ENCODE measurements at regions not wholly inside any gene's neighbourhood (a gene's known extent, or its start where the extent isn't known, plus 50 kb on each side); places are given as distances from the start of the nearest gene placed in this dataset.

DNA sequence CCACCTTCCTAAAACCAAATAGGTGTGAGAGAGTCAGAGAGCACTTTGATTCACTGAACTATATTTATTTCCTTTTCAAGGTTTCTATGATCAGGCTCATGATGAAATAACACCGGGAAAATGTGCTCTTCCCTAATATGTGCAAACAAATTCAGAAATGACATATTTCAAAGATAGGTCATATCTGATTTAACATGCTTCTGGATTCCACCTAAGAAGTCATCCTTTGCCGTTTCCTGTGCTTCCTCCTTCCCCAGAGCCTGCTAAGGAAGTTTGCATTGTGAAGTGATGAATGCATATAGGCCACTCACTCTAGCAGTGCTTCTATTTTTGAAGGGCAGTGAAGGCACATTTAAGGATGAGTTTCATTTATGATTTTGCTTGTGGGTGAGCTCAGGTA lies 327.6 kb downstream of the TDRD15 start:
- ATAC-seq = no peak
- in situ Hi-C loops (cut with HindIII; ENCODE audit: low pct_unique_long_range_greater_than_20kb, low sequenced_read_pairs) (no loop called here), intact Hi-C loops (cut with micrococcal nuclease; ENCODE audit: unreplicated experiment) (no loop called here)
- TF ChIP-seq POLR2AphosphoS5 (IDR thresholded peaks at IDR 0.05; ENCODE audit: low read depth, low read length) = no peak
- TF ChIP-seq, protein P1, sequence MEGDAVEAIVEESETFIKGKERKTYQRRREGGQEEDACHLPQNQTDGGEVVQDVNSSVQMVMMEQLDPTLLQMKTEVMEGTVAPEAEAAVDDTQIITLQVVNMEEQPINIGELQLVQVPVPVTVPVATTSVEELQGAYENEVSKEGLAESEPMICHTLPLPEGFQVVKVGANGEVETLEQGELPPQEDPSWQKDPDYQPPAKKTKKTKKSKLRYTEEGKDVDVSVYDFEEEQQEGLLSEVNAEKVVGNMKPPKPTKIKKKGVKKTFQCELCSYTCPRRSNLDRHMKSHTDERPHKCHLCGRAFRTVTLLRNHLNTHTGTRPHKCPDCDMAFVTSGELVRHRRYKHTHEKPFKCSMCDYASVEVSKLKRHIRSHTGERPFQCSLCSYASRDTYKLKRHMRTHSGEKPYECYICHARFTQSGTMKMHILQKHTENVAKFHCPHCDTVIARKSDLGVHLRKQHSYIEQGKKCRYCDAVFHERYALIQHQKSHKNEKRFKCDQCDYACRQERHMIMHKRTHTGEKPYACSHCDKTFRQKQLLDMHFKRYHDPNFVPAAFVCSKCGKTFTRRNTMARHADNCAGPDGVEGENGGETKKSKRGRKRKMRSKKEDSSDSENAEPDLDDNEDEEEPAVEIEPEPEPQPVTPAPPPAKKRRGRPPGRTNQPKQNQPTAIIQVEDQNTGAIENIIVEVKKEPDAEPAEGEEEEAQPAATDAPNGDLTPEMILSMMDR (IDR thresholded peaks at IDR 0.05) = no peak
- no peak for TF ChIP-seq SIN3A (IDR thresholded peaks at IDR 0.05; ENCODE audit: borderline replicate concordance, insufficient read depth, low read depth, low read length)
- TF ChIP-seq TCF7L2 (IDR thresholded peaks at IDR 0.05; ENCODE audit: low read depth, low read length) = no peak
- TF ChIP-seq, protein P2, sequence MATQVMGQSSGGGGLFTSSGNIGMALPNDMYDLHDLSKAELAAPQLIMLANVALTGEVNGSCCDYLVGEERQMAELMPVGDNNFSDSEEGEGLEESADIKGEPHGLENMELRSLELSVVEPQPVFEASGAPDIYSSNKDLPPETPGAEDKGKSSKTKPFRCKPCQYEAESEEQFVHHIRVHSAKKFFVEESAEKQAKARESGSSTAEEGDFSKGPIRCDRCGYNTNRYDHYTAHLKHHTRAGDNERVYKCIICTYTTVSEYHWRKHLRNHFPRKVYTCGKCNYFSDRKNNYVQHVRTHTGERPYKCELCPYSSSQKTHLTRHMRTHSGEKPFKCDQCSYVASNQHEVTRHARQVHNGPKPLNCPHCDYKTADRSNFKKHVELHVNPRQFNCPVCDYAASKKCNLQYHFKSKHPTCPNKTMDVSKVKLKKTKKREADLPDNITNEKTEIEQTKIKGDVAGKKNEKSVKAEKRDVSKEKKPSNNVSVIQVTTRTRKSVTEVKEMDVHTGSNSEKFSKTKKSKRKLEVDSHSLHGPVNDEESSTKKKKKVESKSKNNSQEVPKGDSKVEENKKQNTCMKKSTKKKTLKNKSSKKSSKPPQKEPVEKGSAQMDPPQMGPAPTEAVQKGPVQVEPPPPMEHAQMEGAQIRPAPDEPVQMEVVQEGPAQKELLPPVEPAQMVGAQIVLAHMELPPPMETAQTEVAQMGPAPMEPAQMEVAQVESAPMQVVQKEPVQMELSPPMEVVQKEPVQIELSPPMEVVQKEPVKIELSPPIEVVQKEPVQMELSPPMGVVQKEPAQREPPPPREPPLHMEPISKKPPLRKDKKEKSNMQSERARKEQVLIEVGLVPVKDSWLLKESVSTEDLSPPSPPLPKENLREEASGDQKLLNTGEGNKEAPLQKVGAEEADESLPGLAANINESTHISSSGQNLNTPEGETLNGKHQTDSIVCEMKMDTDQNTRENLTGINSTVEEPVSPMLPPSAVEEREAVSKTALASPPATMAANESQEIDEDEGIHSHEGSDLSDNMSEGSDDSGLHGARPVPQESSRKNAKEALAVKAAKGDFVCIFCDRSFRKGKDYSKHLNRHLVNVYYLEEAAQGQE (IDR thresholded peaks at IDR 0.05; ENCODE audit: insufficient read depth in 1 of 2, low read depth in 2 of 2, low read length in 1 of 2) = no peak
- Histone ChIP-seq H3K27me3 (ENCODE audit: control insufficient read depth, insufficient read depth, low read length) (no peaks in the 10 kb centered on the region), H3K9me3 (ENCODE audit: control insufficient read depth, insufficient read depth, low read depth, low read length) (no peaks in the 10 kb centered on the region), H3K27ac (ENCODE audit: low read length) (no peak overlapping the region), H3K36me3 (ENCODE audit: control insufficient read depth, insufficient read depth, low read length) (no peaks in the 10 kb centered on the region), H3K4me1 (ENCODE audit: control insufficient read depth, insufficient read depth, low read length) (no peaks in the 10 kb centered on the region), H3K4me3 (ENCODE audit: low read depth in 2 of 2, low read length in 2 of 2) (no peak overlapping the region)
- no TSS peak for BruUV-seq (replicated peaks)
- POLR2A ChIA-PET = no interaction called here
- DNase-seq (ENCODE audit: low read depth, low spot score) = no peak
- CTCF ChIA-PET = no interaction called here

DNA sequence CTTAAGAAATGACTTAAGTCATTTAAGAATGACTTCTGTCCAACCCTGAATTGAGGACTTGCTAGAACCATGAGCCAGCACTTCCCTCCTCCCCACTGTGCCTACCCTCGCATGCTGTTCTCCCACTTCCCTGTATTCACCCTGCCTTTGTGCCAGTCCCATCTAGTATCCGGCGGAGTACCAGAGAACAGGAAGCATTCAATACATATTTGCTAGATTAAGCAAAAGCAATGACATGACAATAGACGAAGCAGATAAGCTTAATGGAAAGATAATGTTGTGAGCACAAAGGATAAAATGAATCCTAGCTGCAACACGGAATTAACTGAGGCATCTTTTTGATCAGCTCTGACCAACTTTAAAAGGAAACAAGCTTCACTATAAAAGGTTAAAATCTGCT lies 328.5 kb downstream of the TDRD15 start:
- ChIA-PET POLR2A (no interaction called here), CTCF (no interaction called here)
- H3K27me3 ChIP-seq (ENCODE audit: control insufficient read depth, insufficient read depth, low read length) = no peaks in the 10 kb centered on the region
- H3K4me3 ChIP-seq (ENCODE audit: low read depth in 2 of 2, low read length in 2 of 2) = no peak overlapping the region
- no TSS peak for BruUV-seq (replicated peaks)
- in situ Hi-C loops (cut with HindIII; ENCODE audit: low pct_unique_long_range_greater_than_20kb, low sequenced_read_pairs) = no loop called here
- no peaks in the 10 kb centered on the region for H3K9me3 ChIP-seq (ENCODE audit: control insufficient read depth, insufficient read depth, low read depth, low read length)
- H3K4me1 ChIP-seq (ENCODE audit: control insufficient read depth, insufficient read depth, low read length) = no peaks in the 10 kb centered on the region
- no peaks in the 10 kb centered on the region for H3K36me3 ChIP-seq (ENCODE audit: control insufficient read depth, insufficient read depth, low read length)
- DNase-seq (ENCODE audit: low read depth, low spot score) (no peak), ATAC-seq (no peak)
- intact Hi-C loops (cut with micrococcal nuclease; ENCODE audit: unreplicated experiment) = no loop called here
- H3K27ac ChIP-seq (ENCODE audit: low read length) = no peak overlapping the region
- TF ChIP-seq TCF7L2 (IDR thresholded peaks at IDR 0.05; ENCODE audit: low read depth, low read length) = no peak
- TF ChIP-seq SIN3A (IDR thresholded peaks at IDR 0.05; ENCODE audit: borderline replicate concordance, insufficient read depth, low read depth, low read length) = no peak
- TF ChIP-seq, protein P2 (IDR thresholded peaks at IDR 0.05; ENCODE audit: insufficient read depth in 1 of 2, low read depth in 2 of 2, low read length in 1 of 2) = no peak
- TF ChIP-seq POLR2AphosphoS5 (IDR thresholded peaks at IDR 0.05; ENCODE audit: low read depth, low read length) = no peak
- TF ChIP-seq, protein P1 (IDR thresholded peaks at IDR 0.05) = no peak

Data from Panc1 (cell line).